OCI-LY1 (cell line): ENCODE measurements at regions not wholly inside any gene's neighbourhood (a gene's known extent, or its start where the extent isn't known, plus 50 kb on each side); places are given as distances from the start of the nearest gene placed in this dataset.

ENCODE experiments used
- H2AFZ ChIP-seq: fragments of 200-600 bp; sonication (generic), shearing (Covaris generic); 2 replicates; pipeline ENCODE4 v1.6.0; 2014; ENCODE audit warnings: antibody characterized with exemption, mild to moderate bottlenecking, low read length
- H3F3A ChIP-seq: fragments of 200-600 bp; sonication (generic), shearing (Covaris generic); 2 replicates; pipeline ENCODE4 v1.6.0; 2014; ENCODE audit warnings: mild to moderate bottlenecking, antibody characterized with exemption, low read length, moderate library complexity; ENCODE audit not compliant: insufficient read depth
- H3K27ac ChIP-seq: fragments of 200-600 bp; sonication (generic); 2 replicates; pipeline ENCODE4 v1.5.1; 2014; ENCODE audit warnings: low read length, mixed run types, mild to moderate bottlenecking, low read depth; ENCODE audit not compliant: poor library complexity, severe bottlenecking
- H3K27me3 ChIP-seq: fragments of 200-600 bp; sonication (generic); 2 replicates; pipeline ENCODE4 v1.6.0; 2014; ENCODE audit warnings: antibody characterized with exemption, mild to moderate bottlenecking, low read length, moderate library complexity; ENCODE audit not compliant: insufficient read depth
- H3K36me3 ChIP-seq: fragments of 200-600 bp; sonication (generic); 2 replicates; pipeline ENCODE4 v1.6.1; 2014; ENCODE audit warnings: mild to moderate bottlenecking, antibody characterized with exemption, low read length, moderate library complexity, mixed read lengths; ENCODE audit not compliant: insufficient read depth
- H3K4me1 ChIP-seq: fragments of 200-600 bp; sonication (generic); 2 replicates; pipeline ENCODE4 v1.5.1; 2014; ENCODE audit warnings: mild to moderate bottlenecking, low read length, moderate library complexity; ENCODE audit not compliant: insufficient read depth, severe bottlenecking
- H3K4me2 ChIP-seq: fragments of 200-600 bp; sonication (generic), shearing (Covaris generic); 2 replicates; pipeline ENCODE4 v1.6.1; 2014; ENCODE audit warnings: low read length
- H3K4me3 ChIP-seq: fragments of 200-600 bp; sonication (generic); 2 replicates; pipeline ENCODE4 v1.5.1; 2014; ENCODE audit warnings: low read length, low read depth, mild to moderate bottlenecking, mixed read lengths; ENCODE audit not compliant: poor library complexity, severe bottlenecking
- H3K79me2 ChIP-seq: fragments of 200-600 bp; shearing (Covaris generic); 2 replicates; pipeline ENCODE4 v1.6.1; 2016; ENCODE audit warnings: mixed run types, low read length, mixed read lengths; ENCODE audit not compliant: insufficient read depth
- H3K9ac ChIP-seq: fragments of 200-600 bp; sonication (generic), shearing (Covaris generic); 2 replicates; pipeline ENCODE4 v1.6.1; 2014; ENCODE audit warnings: mild to moderate bottlenecking, low read length, mixed read lengths
- H3K9me2 ChIP-seq: fragments of 200-600 bp; sonication (generic), shearing (Covaris generic); 2 replicates; pipeline ENCODE4 v1.6.1; 2014; ENCODE audit warnings: low read depth, mild to moderate bottlenecking, low read length, mixed read lengths
- H3K9me3 ChIP-seq: fragments of 200-600 bp; shearing (Covaris generic); 2 replicates; pipeline ENCODE4 v1.6.1; 2014; ENCODE audit warnings: low read length, mixed read lengths
- H4K20me1 ChIP-seq: fragments of 200-600 bp; sonication (generic), shearing (Covaris generic); 2 replicates; pipeline ENCODE4 v1.6.0; 2016; ENCODE audit warnings: mild to moderate bottlenecking, low read length; ENCODE audit not compliant: insufficient read depth
- EZH2 ChIP-seq: fragments of 200-600 bp; sonication (generic), shearing (Covaris generic); IDR thresholded peaks from 2 replicates; pipeline ENCODE4 v1.8.0; 2017; ENCODE audit warnings: borderline replicate concordance, mixed run types, mild to moderate bottlenecking, antibody characterized with exemption, low read length, moderate library complexity, mixed read lengths
- TF ChIP-seq, protein P1 (sequence below): fragments of 200-600 bp; sonication (generic), shearing (Covaris generic); IDR thresholded peaks from 2 replicates; pipeline ENCODE4 v1.5.1; 2017; ENCODE audit warnings: mild to moderate bottlenecking, antibody characterized with exemption, low read length, moderate library complexity, mixed read lengths

- Histone ChIP-seq H3K9me2 (no peaks in the 10 kb centered on the region), H3K4me2 (no peak overlapping the region), H3K4me1 (peaks cover 23% of the 10 kb centered on the region), H3K27ac (no peak overlapping the region), H3K9ac (no peak overlapping the region), H3K4me3 (no peak overlapping the region), H3F3A (no peaks in the 10 kb centered on the region), H4K20me1 (no peaks in the 10 kb centered on the region), H3K79me2 (no peaks in the 10 kb centered on the region), H3K36me3 (no peaks in the 10 kb centered on the region; the same call in 1 of the 2 replicates), H3K27me3 (no peaks in the 10 kb centered on the region), H2AFZ (no peak overlapping the region), H3K9me3 (no peaks in the 10 kb centered on the region)
- TF ChIP-seq EZH2 = no peak
- TF ChIP-seq, protein P1, sequence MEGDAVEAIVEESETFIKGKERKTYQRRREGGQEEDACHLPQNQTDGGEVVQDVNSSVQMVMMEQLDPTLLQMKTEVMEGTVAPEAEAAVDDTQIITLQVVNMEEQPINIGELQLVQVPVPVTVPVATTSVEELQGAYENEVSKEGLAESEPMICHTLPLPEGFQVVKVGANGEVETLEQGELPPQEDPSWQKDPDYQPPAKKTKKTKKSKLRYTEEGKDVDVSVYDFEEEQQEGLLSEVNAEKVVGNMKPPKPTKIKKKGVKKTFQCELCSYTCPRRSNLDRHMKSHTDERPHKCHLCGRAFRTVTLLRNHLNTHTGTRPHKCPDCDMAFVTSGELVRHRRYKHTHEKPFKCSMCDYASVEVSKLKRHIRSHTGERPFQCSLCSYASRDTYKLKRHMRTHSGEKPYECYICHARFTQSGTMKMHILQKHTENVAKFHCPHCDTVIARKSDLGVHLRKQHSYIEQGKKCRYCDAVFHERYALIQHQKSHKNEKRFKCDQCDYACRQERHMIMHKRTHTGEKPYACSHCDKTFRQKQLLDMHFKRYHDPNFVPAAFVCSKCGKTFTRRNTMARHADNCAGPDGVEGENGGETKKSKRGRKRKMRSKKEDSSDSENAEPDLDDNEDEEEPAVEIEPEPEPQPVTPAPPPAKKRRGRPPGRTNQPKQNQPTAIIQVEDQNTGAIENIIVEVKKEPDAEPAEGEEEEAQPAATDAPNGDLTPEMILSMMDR = no peak
Observed at GRCh38 chr2:122028371-122029100, 273.1 kb downstream of the TSN start.

- no peaks in the 10 kb centered on the region for H3K9me2 ChIP-seq
- H2AFZ ChIP-seq = no peak overlapping the region
- no peak overlapping the region for H3K4me2 ChIP-seq
- no peaks in the 10 kb centered on the region for H3K27me3 ChIP-seq
- no peak overlapping the region for H3K27ac ChIP-seq
- H3K9ac ChIP-seq = no peak overlapping the region
- no peaks in the 10 kb centered on the region; the same call in 1 of the 2 replicates for H3K36me3 ChIP-seq
- H4K20me1 ChIP-seq = no peaks in the 10 kb centered on the region
- TF ChIP-seq, protein P1 = no peak
- H3K9me3 ChIP-seq = no peaks in the 10 kb centered on the region
- H3K4me1 ChIP-seq = peaks cover 25% of the 10 kb centered on the region
- H3K79me2 ChIP-seq = no peaks in the 10 kb centered on the region
- H3F3A ChIP-seq = no peaks in the 10 kb centered on the region
- no peak overlapping the region for H3K4me3 ChIP-seq
Observed at GRCh38 chr2:122029456-122029855, 274.0 kb downstream of the TSN start.

DNA sequence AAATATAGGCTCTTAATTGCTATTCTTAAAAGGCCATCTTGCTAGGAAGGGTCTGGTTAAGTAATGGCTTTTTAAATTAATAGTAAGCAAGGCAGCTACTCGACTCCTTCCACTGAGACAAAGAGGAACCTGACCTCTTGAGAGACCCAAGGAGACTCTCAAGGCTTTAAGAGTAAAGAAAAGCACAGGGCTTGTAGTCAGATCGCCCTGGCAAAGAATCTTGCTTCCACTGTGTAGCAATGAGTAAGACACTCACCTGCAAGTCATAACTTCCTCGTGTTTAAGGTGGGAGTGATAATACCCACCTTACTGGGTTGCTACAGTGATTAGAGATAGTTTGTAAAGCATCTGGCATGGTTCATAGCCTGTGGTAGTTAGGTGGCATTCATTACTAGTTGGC is 274.5 kb downstream of the TSN start:
- no peak overlapping the region for H3K27ac ChIP-seq
- H2AFZ ChIP-seq = no peak overlapping the region
- no peak overlapping the region for H3K4me2 ChIP-seq
- H3K36me3 ChIP-seq = no peaks in the 10 kb centered on the region; the same call in 1 of the 2 replicates
- no peaks in the 10 kb centered on the region for H3K9me2 ChIP-seq
- no peaks in the 10 kb centered on the region for H4K20me1 ChIP-seq
- no peaks in the 10 kb centered on the region for H3K27me3 ChIP-seq
- no peak overlapping the region for H3K9ac ChIP-seq
- H3K9me3 ChIP-seq = no peaks in the 10 kb centered on the region
- TF ChIP-seq EZH2 = no peak
- TF ChIP-seq, protein P1 = no peak
- H3K79me2 ChIP-seq = no peaks in the 10 kb centered on the region
- no peak overlapping the region for H3K4me3 ChIP-seq
- peaks cover 25% of the 10 kb centered on the region for H3K4me1 ChIP-seq
- no peaks in the 10 kb centered on the region for H3F3A ChIP-seq
